GM19463 (cell line): ENCODE measurements at regions not wholly inside any gene's neighbourhood (a gene's known extent, or its start where the extent isn't known, plus 50 kb on each side); places are given as distances from the start of the nearest gene placed in this dataset.

Experiments
- ATAC-seq: cut with Tn5 transposase; IDR thresholded peaks from one replicate; pipeline ENCODE4 v1.9.1; 2021; ENCODE audit warnings: mild to moderate bottlenecking, moderate library complexity; ENCODE audit not compliant: unreplicated experiment

DNA sequence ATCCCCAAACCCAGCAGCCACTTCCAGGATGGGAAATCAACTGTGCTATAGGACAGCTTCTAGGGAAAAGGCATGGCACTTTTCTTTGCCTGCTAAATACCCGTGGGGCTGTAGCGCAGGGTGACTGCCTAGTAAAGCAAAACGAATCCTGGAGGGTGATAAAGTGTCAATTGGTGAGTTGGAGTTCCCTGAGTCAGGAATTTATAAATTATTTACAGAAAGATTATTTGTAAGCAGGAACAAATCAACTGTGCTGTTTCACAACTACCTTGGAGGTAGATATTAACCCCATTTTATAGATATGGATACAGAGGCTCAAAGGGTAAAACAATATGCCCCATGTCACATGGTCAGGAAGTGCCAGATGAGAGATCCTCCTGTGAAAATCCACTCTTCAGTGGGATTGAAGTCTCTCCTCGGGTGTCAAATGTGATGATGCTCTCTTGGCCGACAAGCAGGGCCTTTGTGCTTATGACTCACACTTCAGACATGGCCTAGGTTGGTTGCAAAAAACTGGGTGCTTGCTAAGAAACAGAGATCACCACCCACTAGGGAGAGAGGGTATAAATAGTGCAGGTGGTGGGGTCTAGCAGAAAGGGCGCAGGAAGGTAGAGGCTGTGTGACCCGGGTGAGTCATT lies 383.2 kb upstream of the ZMIZ1 start:
- no peak for ATAC-seq

DNA sequence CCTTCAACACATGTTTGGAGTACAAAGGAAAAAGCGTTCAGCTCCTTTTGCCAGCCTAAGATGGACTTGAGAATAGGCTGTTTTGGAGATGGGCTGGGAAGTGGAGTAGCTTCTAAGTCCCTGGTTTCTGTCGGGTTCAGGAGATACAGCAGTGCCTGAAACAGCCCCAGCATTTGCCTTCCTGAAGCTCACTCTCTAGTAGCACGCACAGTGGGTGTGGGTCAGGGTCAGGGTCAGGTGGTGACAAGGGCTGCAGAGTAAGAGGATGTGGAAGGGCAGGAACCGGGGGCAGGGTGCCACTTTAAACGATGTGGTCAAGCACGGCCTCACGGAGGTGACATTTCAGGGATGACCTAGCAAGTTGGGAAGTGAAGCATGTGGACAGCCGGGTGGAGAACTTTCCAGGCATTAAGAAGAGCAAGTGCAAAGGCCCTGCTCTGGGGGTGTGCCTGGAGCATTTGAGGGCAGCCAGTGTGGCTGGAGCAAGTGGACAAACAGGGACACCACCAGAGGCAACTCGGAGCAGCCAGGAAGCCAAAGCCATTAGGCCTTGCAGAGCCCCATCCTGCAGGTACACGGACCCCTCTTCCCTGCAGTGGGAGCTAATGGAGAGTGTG lies 382.2 kb upstream of the ZMIZ1 start:
- no peak for ATAC-seq

DNA sequence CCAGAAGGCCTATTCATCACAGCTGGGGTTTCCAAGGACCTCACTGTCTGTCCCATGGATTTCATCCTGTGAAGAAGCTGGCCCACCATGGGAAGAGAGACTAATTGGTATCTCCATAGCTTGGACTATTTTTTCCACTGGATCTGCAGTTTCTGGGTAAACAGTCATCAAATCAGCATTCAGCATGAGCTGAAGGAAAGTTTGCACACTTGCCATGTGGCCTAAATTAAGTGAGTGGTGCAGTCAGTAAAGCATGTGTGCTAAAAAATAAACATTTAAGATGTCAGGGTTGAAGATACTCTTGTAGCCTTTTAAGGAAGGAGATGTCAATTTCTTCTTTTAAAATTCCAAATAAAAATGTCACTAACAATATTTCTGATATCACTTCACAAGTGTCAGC lies 381.1 kb upstream of the ZMIZ1 start:
- ATAC-seq: no peak

DNA sequence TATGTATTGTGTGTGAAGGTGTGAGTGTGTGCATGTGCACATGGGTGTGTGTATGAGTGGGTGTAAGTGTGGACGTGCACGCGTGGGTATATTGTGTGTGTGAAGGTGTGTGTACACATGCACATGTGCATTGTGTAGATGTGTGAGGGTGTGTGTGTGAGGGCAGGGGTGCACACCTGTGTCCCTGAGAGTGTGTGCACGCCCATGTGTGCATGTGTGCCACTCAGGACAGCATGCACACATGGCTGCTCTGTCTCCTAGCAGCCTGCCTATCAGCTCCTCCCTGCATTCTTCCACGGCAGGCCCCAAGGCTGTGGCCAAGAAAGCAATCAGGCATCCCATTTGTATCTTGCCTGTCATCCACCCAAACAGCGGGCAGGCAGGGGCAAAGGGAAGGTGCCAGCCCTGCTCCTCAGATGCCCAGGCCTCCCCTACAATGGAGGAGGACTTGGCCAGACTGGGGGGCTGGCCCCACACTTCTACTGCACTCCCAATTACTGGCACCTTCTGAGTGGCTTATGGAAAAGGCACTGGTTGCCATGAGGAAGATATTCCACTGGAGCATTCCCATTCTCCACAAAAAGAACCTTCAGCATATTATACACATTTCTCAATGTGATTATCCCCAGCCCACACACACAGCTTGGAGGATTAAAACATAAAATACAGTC lies 380.4 kb upstream of the ZMIZ1 start:
- no peak for ATAC-seq

DNA sequence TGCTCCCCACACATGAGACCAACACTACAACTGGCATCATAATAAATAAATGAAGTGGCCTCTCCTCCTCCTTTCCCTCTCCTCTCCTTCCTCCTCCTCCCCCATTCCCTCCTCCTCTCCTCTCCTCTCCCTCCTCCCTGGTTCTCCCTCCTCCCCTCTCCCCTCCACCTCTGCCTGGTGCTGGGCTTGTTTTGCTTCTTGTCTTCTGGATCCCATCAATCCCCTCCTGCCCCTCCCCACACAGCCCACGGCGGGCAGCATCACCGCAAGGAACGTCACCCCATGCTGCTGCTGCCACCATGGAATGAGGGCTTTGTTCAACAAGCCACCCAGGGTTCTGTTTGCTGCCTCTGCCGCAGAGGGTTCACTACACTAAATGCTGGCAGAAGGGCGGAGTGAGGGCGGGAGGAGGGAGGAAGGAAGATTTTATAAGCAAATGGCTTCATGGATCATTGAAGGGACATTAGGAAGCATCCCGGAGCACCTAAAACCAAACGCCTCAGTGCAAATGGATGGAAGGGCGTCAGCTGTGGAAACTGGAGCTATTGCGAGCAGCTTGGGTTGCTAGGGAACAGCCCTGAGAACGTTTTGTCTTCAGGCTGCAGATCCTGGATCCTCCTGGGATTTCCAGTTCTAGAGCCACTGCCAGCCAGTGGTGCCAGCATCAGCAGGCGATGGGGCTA lies 379.7 kb upstream of the ZMIZ1 start:
- no peak for ATAC-seq

DNA sequence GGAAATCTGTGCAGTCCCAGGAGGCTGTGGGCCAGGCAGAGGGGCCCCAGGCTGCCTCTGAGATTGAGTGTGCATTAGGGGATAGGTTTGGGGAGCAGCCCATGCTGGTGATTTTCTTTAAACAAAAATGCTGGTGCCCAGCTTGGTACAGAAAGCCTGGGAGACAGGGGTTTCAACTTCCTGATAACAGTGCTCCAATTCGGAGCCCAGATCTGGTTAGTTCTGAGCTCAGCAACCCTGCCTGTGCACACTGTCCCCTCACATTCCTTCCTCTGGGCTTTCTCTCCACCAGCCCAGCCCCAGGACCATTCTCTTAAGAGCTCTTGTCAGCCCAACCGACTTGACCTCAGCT lies 379.2 kb upstream of the ZMIZ1 start:
- no peak for ATAC-seq

DNA sequence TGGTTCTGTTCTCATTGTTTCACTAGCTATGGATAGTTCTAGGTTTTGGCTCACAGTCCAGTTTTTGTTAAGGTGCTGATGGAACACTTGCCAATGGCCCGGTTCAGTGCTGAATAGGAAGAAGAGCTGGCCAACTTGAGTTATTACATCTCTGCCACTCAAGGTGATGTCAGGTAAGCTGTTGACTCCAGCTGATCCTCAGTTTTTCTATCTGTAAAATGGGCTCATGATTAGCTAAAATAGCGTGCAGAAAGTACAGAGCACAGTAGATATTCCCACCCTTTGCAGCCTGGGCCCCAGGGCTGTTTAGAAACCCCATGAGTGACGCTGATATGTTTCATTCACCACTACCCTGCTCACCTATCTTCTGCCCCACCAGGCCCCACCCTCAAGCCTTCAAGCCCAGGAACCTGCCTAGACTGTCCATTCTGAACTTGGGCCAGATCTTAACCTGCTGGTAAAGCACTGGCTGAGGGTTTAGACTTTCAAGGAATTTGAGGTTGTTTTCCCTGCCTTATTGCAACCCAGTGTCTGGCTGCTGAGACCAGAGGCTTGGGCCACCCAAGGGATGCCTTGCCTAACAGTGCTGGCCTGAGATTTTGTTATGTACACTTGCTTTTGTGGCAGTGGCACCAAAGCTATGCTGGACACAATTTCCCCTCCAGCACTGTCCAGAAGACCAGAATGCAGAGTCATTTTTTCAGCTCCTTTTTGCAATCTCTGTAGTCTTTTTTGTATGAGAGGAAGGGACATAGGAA lies 378.2 kb upstream of the ZMIZ1 start:
- no peak for ATAC-seq

DNA sequence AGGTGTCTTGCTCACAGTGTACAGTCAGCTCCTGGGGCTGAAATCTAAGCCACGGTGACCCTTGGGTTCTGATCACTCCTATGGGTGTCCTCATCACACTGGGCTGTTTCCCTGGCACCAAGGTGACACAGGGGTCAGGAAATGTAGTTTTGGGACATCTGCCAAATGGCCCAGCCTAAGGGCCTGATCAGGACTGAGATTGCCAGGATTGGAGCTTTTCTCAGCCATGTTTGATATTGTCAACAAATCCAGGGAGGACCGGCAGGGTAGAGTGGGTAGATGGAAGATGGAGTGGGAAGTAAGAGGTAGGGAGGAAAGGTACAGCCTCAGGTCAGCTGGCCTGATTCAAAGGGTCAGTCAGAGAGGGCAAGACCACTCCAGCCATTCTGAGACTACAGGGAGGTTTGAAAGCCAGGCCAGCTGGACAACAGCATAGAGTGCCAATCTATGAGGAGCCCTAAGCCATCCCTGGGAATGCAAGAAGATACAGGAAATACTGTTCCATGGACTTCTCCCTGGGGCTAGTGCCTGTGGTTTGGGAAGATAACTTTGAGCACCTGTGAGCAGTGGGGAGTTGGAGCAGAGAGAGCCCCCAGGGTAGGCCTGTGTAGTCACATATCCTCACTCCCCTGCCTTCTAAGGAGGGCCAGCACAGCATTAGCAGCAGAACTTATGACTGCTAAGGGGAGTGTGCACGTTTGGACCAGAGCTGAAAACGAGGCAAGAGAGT lies 377.3 kb upstream of the ZMIZ1 start:
- no peak for ATAC-seq

DNA sequence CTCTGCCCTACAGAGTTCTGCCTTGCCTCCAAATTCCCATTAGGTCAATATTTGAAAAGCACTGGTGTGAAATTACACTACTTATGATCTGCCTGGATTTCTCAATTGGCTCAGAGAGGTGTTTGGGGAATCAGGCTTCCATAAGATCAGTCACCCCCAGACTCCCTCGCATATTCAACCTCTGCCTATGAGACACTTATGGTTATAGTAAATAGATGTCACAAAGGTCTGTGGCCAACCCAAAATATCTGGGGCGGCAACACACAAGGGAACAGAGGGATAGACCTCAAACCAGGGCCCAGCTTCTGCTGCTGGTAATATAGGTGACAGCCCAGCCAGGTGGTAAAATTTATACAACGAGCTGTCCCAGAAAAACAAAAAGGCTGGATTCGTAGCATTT lies 376.7 kb upstream of the ZMIZ1 start:
- ATAC-seq: no peak

DNA sequence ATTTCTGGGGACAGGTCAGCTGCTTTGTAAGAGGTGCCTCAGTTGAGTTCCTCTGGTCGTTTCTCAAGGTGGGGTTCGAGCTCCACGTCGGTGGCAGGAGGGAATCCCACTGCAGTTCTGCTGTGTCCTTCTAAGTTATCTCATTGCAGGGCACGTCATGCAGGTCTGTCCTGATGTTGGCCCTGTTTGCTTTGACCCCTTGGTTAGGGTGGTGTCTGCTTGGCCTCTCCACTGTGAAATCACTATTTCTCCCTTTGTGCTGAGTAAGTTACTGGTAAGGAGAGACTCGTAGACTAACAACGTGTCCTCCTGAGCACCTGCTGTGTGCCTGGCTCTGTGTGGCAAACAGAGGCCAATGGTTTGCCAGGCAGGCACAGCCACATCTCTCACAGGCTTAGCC lies 372.9 kb upstream of the ZMIZ1 start:
- no peak for ATAC-seq

DNA sequence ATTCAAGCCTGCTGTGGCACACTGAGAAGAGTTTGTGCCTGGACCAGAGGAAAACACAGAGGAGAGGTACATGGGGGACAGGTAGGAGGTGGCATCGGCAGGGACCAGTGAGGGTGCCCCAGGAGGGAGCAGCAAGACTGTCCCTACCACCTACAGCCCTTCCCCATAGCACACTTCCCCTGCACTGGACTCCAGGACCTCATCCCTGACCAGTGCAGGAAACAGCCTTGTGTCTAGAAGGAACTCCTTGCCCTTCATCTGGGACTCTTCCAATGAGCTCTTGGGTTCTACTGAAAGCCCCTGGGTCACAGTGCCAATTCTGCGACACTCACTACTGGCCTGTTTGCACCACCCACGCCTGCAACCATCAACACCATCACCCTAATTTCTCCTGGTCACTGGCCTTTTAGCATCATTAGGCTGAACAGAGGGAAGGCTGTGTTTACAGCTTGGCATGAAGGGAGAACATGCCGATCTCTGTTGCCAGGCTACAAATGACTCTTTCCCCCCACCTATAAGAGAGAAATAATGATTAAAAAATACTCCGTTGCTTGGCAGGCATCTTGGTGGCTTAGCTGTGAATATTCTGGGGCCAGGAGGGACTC lies 371.9 kb upstream of the ZMIZ1 start:
- no peak for ATAC-seq

DNA sequence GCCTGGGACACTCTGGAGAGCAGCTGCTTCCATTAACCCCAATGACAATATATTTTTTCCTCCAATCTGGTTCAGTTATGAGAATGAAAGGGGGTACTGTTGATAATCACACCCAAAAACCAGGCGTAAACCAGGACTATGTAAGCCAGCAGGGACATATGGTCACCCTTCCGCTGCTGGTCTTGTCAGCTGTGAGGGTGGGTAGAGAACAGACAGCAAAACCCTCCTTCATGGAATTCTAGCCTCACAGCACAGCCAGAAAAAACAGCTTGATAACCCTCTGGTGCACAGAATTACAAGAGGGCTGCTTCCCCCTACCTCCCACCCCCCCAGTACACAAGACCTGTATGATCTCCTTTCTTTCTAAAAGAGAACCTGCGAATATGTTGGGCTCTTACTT lies 368.8 kb upstream of the ZMIZ1 start:
- ATAC-seq: no peak

DNA sequence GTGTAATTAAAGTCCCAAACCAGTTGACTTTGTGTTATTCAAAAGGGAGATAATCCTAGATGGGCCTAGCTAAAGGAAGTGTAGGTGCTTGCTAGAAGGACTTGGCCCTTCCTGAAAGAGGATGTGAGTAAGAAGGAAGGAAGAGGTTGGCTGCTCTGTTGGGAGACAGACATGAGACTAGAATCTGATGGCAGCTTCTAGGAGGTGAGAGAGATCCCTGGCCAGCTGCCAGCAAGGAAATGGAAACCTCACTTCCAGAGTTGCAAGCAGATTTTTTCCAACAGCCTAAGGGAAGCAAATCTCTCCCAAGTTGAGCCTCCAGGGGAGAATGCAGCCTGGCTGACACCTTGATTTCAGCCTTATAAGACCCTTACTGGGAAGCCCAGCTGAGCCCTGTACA lies 368.4 kb upstream of the ZMIZ1 start:
- no peak for ATAC-seq

DNA sequence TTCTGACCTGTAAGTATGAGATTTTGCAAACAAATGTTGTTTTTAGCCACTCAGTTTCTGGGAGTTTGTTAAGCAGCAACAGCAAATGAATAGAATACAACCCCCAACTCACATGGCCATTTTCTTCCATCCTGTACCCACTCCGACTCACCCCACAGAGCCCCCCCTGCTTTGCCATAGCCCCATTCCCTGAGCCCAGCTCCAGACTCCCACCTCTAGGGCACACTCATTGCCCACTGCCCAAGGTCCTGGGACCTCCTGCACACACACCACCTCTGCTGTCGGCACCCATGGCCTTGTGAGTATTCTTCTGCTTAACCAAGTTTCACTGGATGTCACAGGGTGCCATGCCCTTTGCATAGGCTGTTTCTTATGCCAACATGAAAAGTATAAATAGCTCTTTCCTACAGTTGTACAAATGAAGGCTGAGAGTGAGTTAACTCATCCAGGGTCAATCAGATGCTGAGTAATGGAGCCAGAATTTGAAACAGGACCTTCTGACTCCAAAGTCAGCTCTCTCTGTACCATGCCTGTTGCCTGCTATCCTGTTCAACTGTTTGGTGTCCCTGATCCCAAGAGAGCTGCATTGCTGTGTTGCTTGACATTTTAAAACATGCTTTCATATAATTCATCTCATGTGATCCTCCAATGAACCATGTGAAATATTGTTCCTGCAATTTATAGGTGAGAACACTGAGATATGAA lies 367.8 kb upstream of the ZMIZ1 start:
- no peak for ATAC-seq

DNA sequence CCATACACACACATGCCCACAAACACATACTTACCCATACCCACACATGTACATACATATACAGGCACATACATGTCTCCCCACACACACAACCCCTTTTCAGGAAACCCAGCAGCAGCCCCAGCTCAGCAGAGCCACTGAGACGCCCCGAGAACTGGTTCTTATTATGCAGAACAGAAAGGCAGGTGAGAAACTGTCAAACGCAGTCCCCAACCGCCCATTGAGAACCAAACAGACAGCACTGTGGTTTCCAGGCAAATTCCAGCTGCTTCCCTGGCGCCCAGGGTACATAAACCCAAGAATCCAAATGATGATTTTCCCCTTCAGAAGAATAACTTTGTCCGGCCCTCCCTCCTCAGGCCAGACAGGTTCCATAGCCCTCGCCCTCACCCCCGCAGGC lies 366.6 kb upstream of the ZMIZ1 start:
- no peak for ATAC-seq

DNA sequence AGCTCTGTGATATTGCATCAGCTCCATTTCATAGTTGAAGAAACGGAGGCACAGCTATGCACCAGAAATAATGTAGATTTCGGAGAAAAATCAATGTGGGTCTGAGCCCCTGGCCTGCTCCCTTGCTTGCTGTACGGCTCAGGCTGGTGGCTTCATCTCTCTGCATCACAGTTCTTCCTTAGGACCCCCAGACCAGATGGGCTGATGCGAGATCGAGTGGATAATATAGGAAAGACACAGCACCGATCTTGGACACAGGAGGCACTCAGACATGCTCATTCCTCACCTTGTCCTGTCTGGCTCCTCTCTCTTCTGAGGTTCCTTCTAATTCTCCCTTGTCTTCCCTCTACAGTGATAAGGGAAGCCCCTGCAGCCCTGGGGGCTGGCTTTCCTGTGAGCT lies 365.9 kb upstream of the ZMIZ1 start:
- no peak for ATAC-seq

DNA sequence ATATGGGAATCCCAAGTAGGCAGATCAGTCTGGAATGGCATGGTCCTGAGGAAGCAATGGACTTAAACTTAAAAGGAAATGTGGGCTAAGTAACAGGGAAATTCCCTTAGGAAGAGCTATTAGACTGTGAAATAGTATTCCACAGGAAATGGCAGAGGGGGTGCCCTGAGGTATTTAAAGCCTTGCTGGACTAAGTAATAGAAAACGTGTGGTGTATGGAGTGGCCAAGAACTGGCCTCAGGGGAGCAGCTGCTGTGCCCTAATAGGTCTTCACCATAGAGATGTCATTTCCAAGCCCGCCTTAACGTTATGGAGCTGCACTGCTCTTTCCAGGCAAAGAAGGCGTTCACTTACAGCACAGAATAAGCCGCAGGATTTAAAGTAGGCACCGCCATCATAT lies 365.2 kb upstream of the ZMIZ1 start:
- ATAC-seq: no peak

DNA sequence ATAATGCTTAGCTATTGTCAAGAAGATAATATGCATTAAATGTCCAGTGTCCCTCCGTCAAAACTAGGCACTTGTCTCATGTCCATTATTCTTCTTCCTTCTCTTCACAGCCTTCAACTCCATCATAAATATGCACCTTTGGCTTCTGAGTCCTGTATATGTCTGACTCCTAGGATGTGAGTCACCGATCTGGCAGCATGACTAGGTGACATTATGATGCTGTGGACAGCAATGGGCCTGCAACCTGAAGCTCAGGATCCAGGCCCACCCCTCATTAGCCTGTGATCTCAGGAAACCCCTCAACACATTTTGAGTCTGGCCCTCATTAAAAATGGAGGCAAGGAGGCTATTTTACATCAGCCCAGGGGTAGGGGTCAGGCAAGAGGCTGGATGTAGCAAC lies 362.5 kb upstream of the ZMIZ1 start:
- ATAC-seq: no peak

DNA sequence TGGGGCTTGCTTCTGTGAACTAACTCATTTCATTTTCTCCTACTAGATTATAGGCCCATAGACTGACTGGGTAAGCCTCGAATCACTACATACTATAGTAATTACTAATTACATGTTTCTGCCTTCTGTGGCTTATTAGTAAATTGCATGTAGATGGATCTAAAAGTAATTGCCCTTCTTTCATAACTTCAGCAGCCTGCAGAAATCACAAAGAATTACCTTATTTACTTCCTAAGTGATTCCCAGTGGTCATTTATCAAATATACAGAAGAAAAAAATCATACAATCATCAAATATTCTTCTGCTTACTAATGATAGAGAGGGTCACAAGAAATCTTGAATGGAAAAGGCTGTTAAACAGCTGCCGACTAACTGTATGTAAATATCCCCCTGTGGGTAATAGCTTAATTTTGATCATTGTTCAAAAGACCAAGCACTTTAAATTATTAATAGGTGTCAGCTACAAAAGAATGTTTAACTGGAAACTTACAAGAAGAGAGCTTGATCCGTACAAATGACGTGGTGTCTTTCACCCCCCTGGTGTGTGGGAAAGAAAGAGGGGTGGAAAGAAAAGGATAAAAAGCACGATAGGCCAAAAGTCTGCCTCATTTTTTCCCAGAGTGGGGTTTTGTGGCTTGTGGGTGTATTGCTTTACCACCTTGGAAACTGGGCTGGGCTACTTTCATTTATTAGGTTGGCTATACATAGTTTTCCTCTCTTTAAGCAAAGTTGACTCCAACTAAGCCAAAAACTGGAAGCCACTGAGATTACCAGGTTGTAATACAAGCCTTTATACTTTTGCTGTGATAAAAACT lies 361.8 kb upstream of the ZMIZ1 start:
- no peak for ATAC-seq
